Brain microvascular endothelial cell (primary cell): ENCODE measurements at regions not wholly inside any gene's neighbourhood (a gene's known extent, or its start where the extent isn't known, plus 50 kb on each side); places are given as distances from the start of the nearest gene placed in this dataset.
A peak's percentile ranks its signal among the peaks of the same experiment; 100 is the strongest.
"Not testable (repeated sequence)": the region's sequence is repeated elsewhere in the genome, so short reads cannot be mapped to it uniquely, and the experiment has no call there.

Source experiments
- DNase-seq: peaks from one replicate; pipeline ENCODE4 v3.0.0-alpha.2; 2020
- H3K27ac ChIP-seq: fragments of 250-450 bp; sonication (Bioruptor Pico); 2 replicates; pipeline ENCODE4 v1.5.1; 2020; ENCODE audit warnings: mild to moderate bottlenecking, moderate library complexity
- H3K27me3 ChIP-seq: fragments of 250-450 bp; sonication (Bioruptor Pico); replicated peaks from 2 replicates; pipeline ENCODE4 v1.5.1; 2020; ENCODE audit warnings: mild to moderate bottlenecking
- H3K36me3 ChIP-seq: fragments of 250-450 bp; sonication (Bioruptor Pico); replicated peaks from 2 replicates; pipeline ENCODE4 v1.5.1; 2020; ENCODE audit warnings: mild to moderate bottlenecking
- H3K4me3 ChIP-seq: 2 replicates; pipeline ENCODE4 v1.5.1; 2011; ENCODE audit warnings: low read depth, mild to moderate bottlenecking, control low read depth, low read length, moderate library complexity
- CTCF ChIP-seq: IDR thresholded peaks from 2 replicates; pipeline ENCODE4 v1.5.1; 2011; ENCODE audit warnings: low read depth, mild to moderate bottlenecking, moderate library complexity, low read length, control low read depth, inconsistent platforms; ENCODE audit errors: missing control alignments
- in situ Hi-C: cut with HindIII; loops from 2 replicates; pipeline ENCODE4 v1.10.0; 2017; ENCODE audit warnings: low sequenced_read_pairs, low pct_ligation_motif_present

GRCh38 chr7:50251765-50252164, 52.8 kb upstream of the IKZF1 start:
- Histone ChIP-seq H3K27me3 (no peaks in the 10 kb centered on the region), H3K36me3 (no peaks in the 10 kb centered on the region), H3K4me3 (no peak overlapping the region), H3K27ac (no peak overlapping the region)
- no peak for DNase-seq
- no peak for TF ChIP-seq CTCF
- in situ Hi-C loops: no loop called here

DNA sequence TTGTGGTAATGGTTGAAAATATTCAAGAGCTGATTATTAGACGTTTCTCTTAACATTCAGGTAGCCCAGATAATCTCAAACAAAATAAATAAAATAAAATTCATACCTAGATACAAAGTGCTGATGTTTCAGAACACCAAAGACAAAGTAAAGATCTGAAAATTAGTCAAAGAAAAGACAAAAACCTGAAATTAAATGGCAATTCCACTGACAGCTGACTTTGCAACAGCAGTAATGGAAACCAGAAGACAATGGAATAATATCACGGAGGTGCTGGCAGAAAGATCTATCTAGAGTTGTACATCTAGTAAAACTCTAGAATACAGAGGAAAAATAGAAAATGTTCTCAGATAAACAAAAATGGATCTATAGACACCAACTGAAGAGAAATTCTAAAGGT, 58.0 kb upstream of the IKZF1 start:
- no peaks in the 10 kb centered on the region for H3K27me3 ChIP-seq

GRCh38 chr7:50242111-50242510, 62.4 kb upstream of the IKZF1 start:
- H3K4me3 ChIP-seq, DNase-seq, H3K36me3 ChIP-seq, in situ Hi-C loops, H3K27me3 ChIP-seq, H3K27ac ChIP-seq: not testable (repeated sequence)

More for the DNA sequence above, 58.0 kb upstream of the IKZF1 start:
- no peak for DNase-seq
- Histone ChIP-seq H3K4me3 (no peak overlapping the region), H3K27ac (no peak overlapping the region), H3K36me3 (no peaks in the 10 kb centered on the region)
- no peak for TF ChIP-seq CTCF
- in situ Hi-C loops: no loop called here

GRCh38 chr7:50240699-50241098, 63.8 kb upstream of the IKZF1 start:
- H3K27me3 ChIP-seq, H3K4me3 ChIP-seq, DNase-seq, H3K36me3 ChIP-seq, H3K27ac ChIP-seq, in situ Hi-C loops: not testable (repeated sequence)

- H3K27me3 ChIP-seq: no peaks in the 10 kb centered on the region
- no peak overlapping the region for H3K27ac ChIP-seq
- DNase-seq: no peak
- peak; percentile 31 for TF ChIP-seq CTCF
- H3K4me3 ChIP-seq: no peak overlapping the region
- no peaks in the 10 kb centered on the region for H3K36me3 ChIP-seq
- in situ Hi-C loops: no loop called here
Observed at GRCh38 chr7:50229964-50230363, 74.6 kb upstream of the IKZF1 start.

- DNase-seq: no peak
- no peak overlapping the region for H3K27ac ChIP-seq
- H3K36me3 ChIP-seq: no peaks in the 10 kb centered on the region
- H3K4me3 ChIP-seq: no peak overlapping the region
- in situ Hi-C loops: no loop called here
- no peak for TF ChIP-seq CTCF
- no peaks in the 10 kb centered on the region for H3K27me3 ChIP-seq
Observed at GRCh38 chr7:50228148-50228547, 76.4 kb upstream of the IKZF1 start.

DNA sequence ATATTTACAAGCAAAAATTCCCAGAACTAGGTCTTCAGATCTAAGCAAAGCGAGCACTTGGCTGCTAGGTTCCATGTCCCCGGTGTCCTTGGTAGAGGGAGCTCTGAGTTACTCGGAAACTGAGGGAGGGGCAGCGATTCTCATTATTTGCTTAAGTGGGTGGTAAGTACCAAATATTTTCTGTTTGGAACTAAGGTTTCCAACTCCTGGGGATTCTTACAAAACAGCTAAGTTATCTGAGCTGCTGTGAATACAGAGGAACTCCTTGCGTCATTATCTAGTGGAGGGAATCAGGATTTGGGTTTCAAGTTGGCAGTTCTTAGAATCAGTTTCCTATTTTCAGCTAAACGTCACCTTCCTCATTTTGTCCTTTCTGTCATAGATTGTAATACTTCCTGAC, 76.8 kb upstream of the IKZF1 start:
- H3K4me3 ChIP-seq: no peak overlapping the region
- H3K27me3 ChIP-seq: no peaks in the 10 kb centered on the region
- TF ChIP-seq CTCF: no peak
- in situ Hi-C loops: no loop called here
- H3K36me3 ChIP-seq: no peaks in the 10 kb centered on the region
- no peak for DNase-seq
- no peak overlapping the region for H3K27ac ChIP-seq
